ENCODE measurements at regions not wholly inside any gene's neighbourhood (a gene's known extent, or its start where the extent isn't known, plus 50 kb on each side); places are given as distances from the start of the nearest gene placed in this dataset.

- Histone ChIP-seq H3K4me1 (no peaks in the 10 kb centered on the region), H3K9me3 (no peaks in the 10 kb centered on the region), H3K27me3 (no peaks in the 10 kb centered on the region), H3K36me3 (no peaks in the 10 kb centered on the region), H3K27ac (no peak overlapping the region), H3K4me3 (no peak overlapping the region)
- no peak for DNase-seq (ENCODE audit: low spot score)
- TF ChIP-seq CTCF (IDR thresholded peaks at IDR 0.05), result no peak
Observed at GRCh38 chr20:23277316-23277715, 73.3 kb upstream of the NXT1 start.

GRCh38 chr20:23273776-23274175 is 76.8 kb upstream of the NXT1 start:
- no peak overlapping the region for H3K27ac ChIP-seq
- H3K27me3 ChIP-seq, result no peaks in the 10 kb centered on the region
- no peaks in the 10 kb centered on the region for H3K9me3 ChIP-seq
- TF ChIP-seq CTCF (IDR thresholded peaks at IDR 0.05), result no peak
- H3K4me3 ChIP-seq, result no peak overlapping the region
- no peaks in the 10 kb centered on the region for H3K36me3 ChIP-seq
- no peak for DNase-seq (ENCODE audit: low spot score)
- peaks cover 0 to 15% of the 10 kb centered on the region in 2 donors for H3K4me1 ChIP-seq

GRCh38 chr20:23272176-23273029 is 78.2 kb upstream of the NXT1 start:
- no peaks in the 10 kb centered on the region for H3K9me3 ChIP-seq
- peaks cover 0 to 15% of the 10 kb centered on the region in 2 donors for H3K4me1 ChIP-seq
- DNase-seq (ENCODE audit: low spot score), result no peak
- no peaks in the 10 kb centered on the region for H3K36me3 ChIP-seq
- no peak for TF ChIP-seq CTCF (IDR thresholded peaks at IDR 0.05)
- H3K4me3 ChIP-seq, result no peak overlapping the region
- no peak overlapping the region for H3K27ac ChIP-seq
- no peaks in the 10 kb centered on the region for H3K27me3 ChIP-seq

- H3K4me3 ChIP-seq, result no peak overlapping the region
- no peak for TF ChIP-seq CTCF (IDR thresholded peaks at IDR 0.05)
- H3K36me3 ChIP-seq, result no peaks in the 10 kb centered on the region
- no peaks in the 10 kb centered on the region for H3K27me3 ChIP-seq
- peaks cover 0 to 22% of the 10 kb centered on the region in 2 donors for H3K4me1 ChIP-seq
- no peaks in the 10 kb centered on the region for H3K9me3 ChIP-seq
- H3K27ac ChIP-seq, result peak overlapping the region; percentile 58 to 64
- DNase-seq (ENCODE audit: low spot score), result peak; percentile 70
Observed at GRCh38 chr20:23270382-23270911, 80.1 kb upstream of the NXT1 start.

- Histone ChIP-seq H3K27me3 (no peaks in the 10 kb centered on the region), H3K27ac (peak overlapping the region; percentile 58 to 64), H3K4me1 (peaks cover 0 to 22% of the 10 kb centered on the region in 2 donors), H3K4me3 (no peak overlapping the region), H3K36me3 (no peaks in the 10 kb centered on the region), H3K9me3 (no peaks in the 10 kb centered on the region)
- no peak for TF ChIP-seq CTCF (IDR thresholded peaks at IDR 0.05)
- DNase-seq (ENCODE audit: low spot score), result no peak
Observed at GRCh38 chr20:23269954-23270353, 80.6 kb upstream of the NXT1 start.

Data from right atrium auricular region (tissue), 2 donors.